IgD-negative memory B cell (primary cell): ENCODE measurements at regions not wholly inside any gene's neighbourhood (a gene's known extent, or its start where the extent isn't known, plus 50 kb on each side); places are given as distances from the start of the nearest gene placed in this dataset.

Experiments
- H3K27ac Mint-ChIP-seq, 3 donors: one replicate each; pipeline ENCODE4 v1.8.0; 2020 to 2022; ENCODE audit warnings: mild to moderate bottlenecking in 3 of 3, mixed read lengths in 3 of 3, moderate library complexity in 1 of 3
- H3K27me3 Mint-ChIP-seq: one replicate; pipeline ENCODE4 v1.8.0; 2021; ENCODE audit warnings: mixed read lengths
- H3K36me3 Mint-ChIP-seq: one replicate; pipeline ENCODE4 v1.8.0; 2020; ENCODE audit warnings: mild to moderate bottlenecking, mixed read lengths
- H3K4me1 Mint-ChIP-seq, 3 donors: one replicate each; pipeline ENCODE4 v1.8.0; 2020 to 2022; ENCODE audit warnings: mixed read lengths in 3 of 3, mild to moderate bottlenecking in 1 of 3
- H3K4me3 Mint-ChIP-seq, 4 donors: one replicate each; pipeline ENCODE4 v1.8.0; 2020 to 2022; ENCODE audit warnings: mild to moderate bottlenecking in 4 of 4, mixed read lengths in 4 of 4, moderate library complexity in 3 of 4
- H3K9me3 Mint-ChIP-seq, 3 donors: one replicate each; pipeline ENCODE4 v1.8.0; 2020 to 2021; ENCODE audit warnings: mixed read lengths in 3 of 3, mild to moderate bottlenecking in 1 of 3

GRCh38 chr15:37709669-37710068, 224.8 kb upstream of the TMCO5A start:
- H3K9me3 Mint-ChIP-seq: peaks cover 0 to 4% (median 2%) of the 10 kb centered on the region in 3 donors
- H3K27me3 Mint-ChIP-seq: no peaks in the 10 kb centered on the region
- H3K36me3 Mint-ChIP-seq: no peaks in the 10 kb centered on the region
- H3K27ac Mint-ChIP-seq: no peak overlapping the region
- no peaks in the 10 kb centered on the region for H3K4me1 Mint-ChIP-seq
- H3K4me3 Mint-ChIP-seq: no peak overlapping the region

- Mint-ChIP-seq H3K4me3 (no peak overlapping the region), H3K4me1 (no peaks in the 10 kb centered on the region), H3K27ac (no peak overlapping the region), H3K36me3 (no peaks in the 10 kb centered on the region), H3K9me3 (peaks cover 2 to 4% (median 4%) of the 10 kb centered on the region in 3 donors), H3K27me3 (no peaks in the 10 kb centered on the region)
Measured at GRCh38 chr15:37715101-37715500, 219.3 kb upstream of the TMCO5A start.

GRCh38 chr15:37720267-37720666, 214.2 kb upstream of the TMCO5A start:
- Mint-ChIP-seq H3K36me3 (no peaks in the 10 kb centered on the region), H3K27ac (no peak overlapping the region), H3K4me1 (no peaks in the 10 kb centered on the region), H3K4me3 (no peak overlapping the region), H3K9me3 (peaks cover 0 to 2% (median 0%) of the 10 kb centered on the region in 3 donors), H3K27me3 (no peaks in the 10 kb centered on the region)

- H3K9me3 Mint-ChIP-seq: no peaks in the 10 kb centered on the region
- no peak overlapping the region for H3K27ac Mint-ChIP-seq
- H3K4me1 Mint-ChIP-seq: no peaks in the 10 kb centered on the region
- H3K36me3 Mint-ChIP-seq: no peaks in the 10 kb centered on the region
- H3K4me3 Mint-ChIP-seq: no peak overlapping the region
- H3K27me3 Mint-ChIP-seq: no peaks in the 10 kb centered on the region
Measured at GRCh38 chr15:37731146-37731746, 203.2 kb upstream of the TMCO5A start.

- Mint-ChIP-seq H3K9me3 (no peaks in the 10 kb centered on the region), H3K4me3 (no peak overlapping the region), H3K4me1 (no peaks in the 10 kb centered on the region), H3K27me3 (peaks cover 1% of the 10 kb centered on the region), H3K36me3 (no peaks in the 10 kb centered on the region), H3K27ac (no peak overlapping the region)
Measured at GRCh38 chr15:37733628-37734027, 200.8 kb upstream of the TMCO5A start.

- Mint-ChIP-seq H3K4me3 (no peak overlapping the region), H3K36me3 (no peaks in the 10 kb centered on the region), H3K9me3 (peaks cover 0 to 2% (median 0%) of the 10 kb centered on the region in 3 donors), H3K27ac (no peak overlapping the region), H3K4me1 (no peaks in the 10 kb centered on the region), H3K27me3 (peaks cover 1% of the 10 kb centered on the region)
Measured at GRCh38 chr15:37740623-37741141, 193.8 kb upstream of the TMCO5A start.

GRCh38 chr15:37743826-37744225, 190.6 kb upstream of the TMCO5A start:
- no peaks in the 10 kb centered on the region for H3K4me1 Mint-ChIP-seq
- no peak overlapping the region for H3K27ac Mint-ChIP-seq
- no peak overlapping the region for H3K4me3 Mint-ChIP-seq
- H3K36me3 Mint-ChIP-seq: no peaks in the 10 kb centered on the region
- H3K27me3 Mint-ChIP-seq: no peaks in the 10 kb centered on the region
- peaks cover 2 to 9% (median 6%) of the 10 kb centered on the region in 3 donors for H3K9me3 Mint-ChIP-seq

- Mint-ChIP-seq H3K27ac (no peak overlapping the region), H3K9me3 (peaks cover 2 to 14% (median 8%) of the 10 kb centered on the region in 3 donors), H3K4me3 (no peak overlapping the region), H3K27me3 (no peaks in the 10 kb centered on the region), H3K36me3 (no peaks in the 10 kb centered on the region), H3K4me1 (no peaks in the 10 kb centered on the region)
Measured at GRCh38 chr15:37744521-37744920, 189.9 kb upstream of the TMCO5A start.

- Mint-ChIP-seq H3K27me3 (no peaks in the 10 kb centered on the region), H3K9me3 (peaks cover 2 to 19% (median 12%) of the 10 kb centered on the region in 3 donors), H3K36me3 (no peaks in the 10 kb centered on the region), H3K4me1 (no peaks in the 10 kb centered on the region), H3K4me3 (no peak overlapping the region), H3K27ac (no peak overlapping the region)
Measured at GRCh38 chr15:37751401-37751800, 183.0 kb upstream of the TMCO5A start.

- Mint-ChIP-seq H3K9me3 (peaks cover 0 to 3% (median 0%) of the 10 kb centered on the region in 3 donors), H3K36me3 (no peaks in the 10 kb centered on the region), H3K4me3 (no peak overlapping the region), H3K27ac (no peak overlapping the region), H3K27me3 (no peaks in the 10 kb centered on the region), H3K4me1 (no peaks in the 10 kb centered on the region)
Measured at GRCh38 chr15:37756407-37756806, 178.0 kb upstream of the TMCO5A start.

- no peaks in the 10 kb centered on the region for H3K9me3 Mint-ChIP-seq
Measured at GRCh38 chr15:37758412-37758811, 176.0 kb upstream of the TMCO5A start.

GRCh38 chr15:37764733-37765191, 169.7 kb upstream of the TMCO5A start:
- Mint-ChIP-seq H3K9me3 (no peaks in the 10 kb centered on the region), H3K36me3 (no peaks in the 10 kb centered on the region), H3K27ac (no peak overlapping the region), H3K4me1 (peaks cover 0 to 12% (median 4%) of the 10 kb centered on the region in 3 donors), H3K27me3 (peaks cover 3% of the 10 kb centered on the region), H3K4me3 (peak overlapping the region in 1 of 4 donors; percentile 15)

More at GRCh38 chr15:37758412-37758811, 176.0 kb upstream of the TMCO5A start:
- Mint-ChIP-seq H3K36me3 (no peaks in the 10 kb centered on the region), H3K4me1 (no peaks in the 10 kb centered on the region), H3K4me3 (no peak overlapping the region), H3K27me3 (no peaks in the 10 kb centered on the region), H3K27ac (no peak overlapping the region)

GRCh38 chr15:37765786-37766185, 168.7 kb upstream of the TMCO5A start:
- no peak overlapping the region for H3K27ac Mint-ChIP-seq
- H3K4me3 Mint-ChIP-seq: no peak overlapping the region

GRCh38 chr15:37767841-37768455, 166.5 kb upstream of the TMCO5A start:
- Mint-ChIP-seq H3K4me3 (no peak overlapping the region), H3K27me3 (peaks cover 3% of the 10 kb centered on the region), H3K36me3 (no peaks in the 10 kb centered on the region), H3K4me1 (peaks cover 0 to 12% (median 4%) of the 10 kb centered on the region in 3 donors), H3K9me3 (no peaks in the 10 kb centered on the region), H3K27ac (no peak overlapping the region)

More at GRCh38 chr15:37765786-37766185, 168.7 kb upstream of the TMCO5A start:
- H3K27me3 Mint-ChIP-seq: peaks cover 3% of the 10 kb centered on the region
- H3K4me1 Mint-ChIP-seq: peaks cover 0 to 12% (median 4%) of the 10 kb centered on the region in 3 donors
- no peaks in the 10 kb centered on the region for H3K9me3 Mint-ChIP-seq
- no peaks in the 10 kb centered on the region for H3K36me3 Mint-ChIP-seq

GRCh38 chr15:37771465-37771864, 163.0 kb upstream of the TMCO5A start:
- Mint-ChIP-seq H3K36me3 (no peaks in the 10 kb centered on the region), H3K4me1 (no peaks in the 10 kb centered on the region), H3K27ac (no peak overlapping the region), H3K27me3 (peaks cover 3% of the 10 kb centered on the region), H3K9me3 (no peaks in the 10 kb centered on the region), H3K4me3 (no peak overlapping the region)
